HepG2 (cell line): ENCODE measurements at regions not wholly inside any gene's neighbourhood (a gene's known extent, or its start where the extent isn't known, plus 50 kb on each side); places are given as distances from the start of the nearest gene placed in this dataset.

Experiments used
- ATAC-seq: fragments of 200-7000 bp; cut with Tn5 transposase; 3 replicates; pipeline ENCODE4 v1.9.1; 2020; ENCODE audit warnings: mild to moderate bottlenecking, moderate library complexity
- BruUV-seq: library from RNA; stranded (reverse); fragments of 400-500 nt; replicated peaks from 2 replicates; lab custom pipeline; 2021; lab: Mats Ljungman, UMichigan
- CTCF ChIA-PET: fragments of 300-600 bp; formaldehyde crosslinking; extraction: SDS; loops from one replicate; lab custom pipeline; 2021; ENCODE audit warnings: low total read pairs, inconsistent platforms, low intra/inter-chr PET ratio; lab: Yijun Ruan, JAX
- POLR2A ChIA-PET: fragments of 350-600 bp; sonication (Branson Sonifier 250); formaldehyde crosslinking; loops from one replicate; lab custom pipeline; 2020; ENCODE audit warnings: antibody characterized with exemption, inconsistent platforms; lab: Yijun Ruan, JAX
- DNase-seq: peaks from one replicate; pipeline ENCODE4 v3.0.0-alpha.2; 2015; ENCODE audit warnings: low spot score
- FAIRE-seq: peaks from 3 replicates; lab custom pipeline; 2011; peaks lifted over from hg19 to GRCh38; lab: Jason Lieb, UNC
- H2AFZ ChIP-seq: one replicate; pipeline ENCODE4 v1.6.1; 2011; ENCODE audit warnings: low read length, inconsistent platforms
- H3K27ac ChIP-seq: fragments of 300-600 bp; 3 replicates; pipeline ENCODE4 v1.8.0; 2011; ENCODE audit warnings: mixed run types, mild to moderate bottlenecking, mixed read lengths, low read length, inconsistent platforms; ENCODE audit not compliant: insufficient read depth; ENCODE audit errors: extremely low read length
- H3K27me3 ChIP-seq, 2 experiments: fragments of 200-600 bp in 1 of 2; 2 replicates in 1 of 2; 3 replicates in 1 of 2; pipeline versions ENCODE4 v1.6.0 to v1.8.0; 2011; ENCODE audit warnings: low read length in 2 of 2, mild to moderate bottlenecking in 2 of 2, moderate library complexity in 2 of 2, inconsistent platforms in 1 of 2; ENCODE audit not compliant: insufficient read depth in 2 of 2, control insufficient read depth in 1 of 2
- H3K36me3 ChIP-seq, 2 experiments: fragments of 200-600 bp in 1 of 2; replicated peaks in 1 of 2; 2 replicates in 1 of 2; 3 replicates in 1 of 2; pipeline versions ENCODE4 v1.5.1 to v1.8.0; 2011; ENCODE audit warnings: low read length in 2 of 2, inconsistent platforms in 1 of 2; ENCODE audit not compliant: insufficient read depth in 2 of 2, control insufficient read depth in 1 of 2
- H3K4me1 ChIP-seq: 2 replicates; pipeline ENCODE4 v1.5.1; 2012; ENCODE audit warnings: low read length, inconsistent platforms; ENCODE audit not compliant: insufficient read depth
- H3K4me2 ChIP-seq: 2 replicates; pipeline ENCODE4 v1.6.0; 2011; ENCODE audit warnings: low read depth, low read length, inconsistent platforms
- H3K4me3 ChIP-seq, 3 experiments: fragments of 200-600 bp in 1 of 3; sonication (generic), shearing (Covaris generic) in 1 of 3; replicated peaks in 1 of 3; 2 replicates each; pipeline ENCODE4 v1.5.1; 2011 to 2016; ENCODE audit warnings: low read length in 3 of 3, inconsistent platforms in 2 of 3, low read depth in 2 of 3, mild to moderate bottlenecking in 2 of 3, control low read depth in 1 of 3, mixed read lengths in 1 of 3; ENCODE audit not compliant: insufficient read depth in 1 of 3
- H3K79me2 ChIP-seq: one replicate; pipeline ENCODE4 v1.6.1; 2011; ENCODE audit warnings: low read length, inconsistent platforms; ENCODE audit not compliant: insufficient read depth
- H3K9ac ChIP-seq: 2 replicates; pipeline ENCODE4 v1.6.0; 2011; ENCODE audit warnings: mild to moderate bottlenecking, low read depth, low read length, inconsistent platforms; ENCODE audit not compliant: insufficient read depth
- H3K9me3 ChIP-seq: 2 replicates; pipeline ENCODE4 v1.5.1; 2012; ENCODE audit warnings: mild to moderate bottlenecking, low read length
- H4K20me1 ChIP-seq: 2 replicates; pipeline ENCODE4 v1.6.0; 2011; ENCODE audit warnings: inconsistent platforms, mild to moderate bottlenecking, low read length, moderate library complexity; ENCODE audit not compliant: insufficient read depth
- DR1 ChIP-seq: sonication (generic); formaldehyde crosslinking; IDR thresholded peaks from 2 replicates; pipeline ENCODE4 v1.8.0; 2021; ENCODE audit warnings: mild to moderate bottlenecking, missing genetic modification reagents, inconsistent platforms
- NCOA2 ChIP-seq: sonication (generic); formaldehyde crosslinking; IDR thresholded peaks from 2 replicates; pipeline ENCODE4 v1.8.0; 2022; ENCODE audit warnings: inconsistent platforms
- RBAK ChIP-seq: sonication (generic); formaldehyde crosslinking; IDR thresholded peaks from 2 replicates; pipeline ENCODE4 v1.5.1; 2020; ENCODE audit warnings: mild to moderate bottlenecking, missing genetic modification reagents
- SIN3B ChIP-seq: fragments of 150-350 bp; IDR thresholded peaks from 2 replicates; pipeline ENCODE4 v1.6.1; 2014; ENCODE audit warnings: low read length
- SMC3 ChIP-seq: IDR thresholded peaks from 2 replicates; pipeline ENCODE4 v1.6.1; 2011; ENCODE audit warnings: low read length, improper control_type of control experiment
- TIGD3 ChIP-seq: sonication (generic); formaldehyde crosslinking; IDR thresholded peaks from 2 replicates; pipeline ENCODE4 v1.5.1; 2020; ENCODE audit warnings: mild to moderate bottlenecking, missing genetic modification reagents, borderline replicate concordance
- ZFP82 ChIP-seq: sonication (generic); formaldehyde crosslinking; IDR thresholded peaks from 2 replicates; pipeline ENCODE4 v1.5.1; 2020; ENCODE audit warnings: mild to moderate bottlenecking, missing genetic modification reagents, borderline replicate concordance
- ZNF562 ChIP-seq: sonication (generic); formaldehyde crosslinking; IDR thresholded peaks from 2 replicates; pipeline ENCODE4 v1.8.0; 2022; ENCODE audit warnings: missing genetic modification reagents, borderline replicate concordance
- ZNF567 ChIP-seq: sonication (generic); formaldehyde crosslinking; IDR thresholded peaks from 2 replicates; pipeline ENCODE4 v1.8.1; 2023; ENCODE audit warnings: mild to moderate bottlenecking, missing genetic modification reagents, borderline replicate concordance
- WGBS: methylation state at CpG from one replicate; pipeline ENCODE4 v1.1.6; 2017; ENCODE audit warnings: low lambda C conversion rate; 5-methylcytosine and 5-hydroxymethylcytosine counted together
- in situ Hi-C: cut with HindIII; loops from 2 replicates; pipeline ENCODE4 v1.10.0; 2017; ENCODE audit warnings: low pct_unique_long_range_greater_than_20kb; ENCODE audit not compliant: extremely low pct_ligation_motif_present
- intact Hi-C: fragments of 100-400 bp; cut with micrococcal nuclease; formaldehyde crosslinking; loops from one replicate; pipeline ENCODE4 v1.10.0; 2022; ENCODE audit not compliant: unreplicated experiment
- TF ChIP-seq, protein P1 (sequence below): sonication (generic); formaldehyde crosslinking; IDR thresholded peaks from 2 replicates; pipeline ENCODE4 v1.4.0; 2020; ENCODE audit warnings: missing genetic modification reagents
- TF ChIP-seq, protein P2 (sequence below): IDR thresholded peaks from 2 replicates; pipeline ENCODE4 v1.6.1; 2016; ENCODE audit warnings: missing biosample characterization, missing genetic modification reagents, low read depth
- TF ChIP-seq, protein P3 (sequence below): sonication (generic); formaldehyde crosslinking; conservative IDR thresholded peaks from 2 replicates; pipeline ENCODE4 v1.5.0; 2020; ENCODE audit warnings: missing genetic modification reagents
- TF ChIP-seq, protein P4 (sequence below): sonication (generic); formaldehyde crosslinking; IDR thresholded peaks from 2 replicates; pipeline ENCODE4 v1.5.0; 2020; ENCODE audit warnings: missing genetic modification reagents

- BruUV-seq: no TSS peak
- H2AFZ ChIP-seq: no peak overlapping the region
- WGBS: 11% methylated on average over 5 of the region's 5 CpGs
- no peaks in the 10 kb centered on the region for H3K79me2 ChIP-seq
- H3K9ac ChIP-seq: no peak overlapping the region
- H3K4me1 ChIP-seq: no peaks in the 10 kb centered on the region
- no peak for FAIRE-seq
- intact Hi-C loops (no loop called here), in situ Hi-C loops (no loop called here)
- H4K20me1 ChIP-seq: no peaks in the 10 kb centered on the region
- H3K4me2 ChIP-seq: no peak overlapping the region
- DNase-seq: no peak
- POLR2A ChIA-PET: no interaction called here
- H3K27ac ChIP-seq: no peak overlapping the region
- no peak overlapping the region for H3K4me3 ChIP-seq
- no peaks in the 10 kb centered on the region for H3K36me3 ChIP-seq
- no peaks in the 10 kb centered on the region for H3K9me3 ChIP-seq
- CTCF ChIA-PET: no interaction called here
- peaks cover 1 to 14% of the 10 kb centered on the region in 2 experiments; a peak in 2 of 5 replicates for H3K27me3 ChIP-seq
- ATAC-seq: no peak
- TF ChIP-seq, protein P1, sequence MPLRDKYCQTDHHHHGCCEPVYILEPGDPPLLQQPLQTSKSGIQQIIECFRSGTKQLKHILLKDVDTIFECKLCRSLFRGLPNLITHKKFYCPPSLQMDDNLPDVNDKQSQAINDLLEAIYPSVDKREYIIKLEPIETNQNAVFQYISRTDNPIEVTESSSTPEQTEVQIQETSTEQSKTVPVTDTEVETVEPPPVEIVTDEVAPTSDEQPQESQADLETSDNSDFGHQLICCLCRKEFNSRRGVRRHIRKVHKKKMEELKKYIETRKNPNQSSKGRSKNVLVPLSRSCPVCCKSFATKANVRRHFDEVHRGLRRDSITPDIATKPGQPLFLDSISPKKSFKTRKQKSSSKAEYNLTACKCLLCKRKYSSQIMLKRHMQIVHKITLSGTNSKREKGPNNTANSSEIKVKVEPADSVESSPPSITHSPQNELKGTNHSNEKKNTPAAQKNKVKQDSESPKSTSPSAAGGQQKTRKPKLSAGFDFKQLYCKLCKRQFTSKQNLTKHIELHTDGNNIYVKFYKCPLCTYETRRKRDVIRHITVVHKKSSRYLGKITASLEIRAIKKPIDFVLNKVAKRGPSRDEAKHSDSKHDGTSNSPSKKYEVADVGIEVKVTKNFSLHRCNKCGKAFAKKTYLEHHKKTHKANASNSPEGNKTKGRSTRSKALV (CRISPR knock-in tag): no peak
- TF ChIP-seq TIGD3 (no peak), SMC3 (no peak), RBAK (CRISPR knock-in tag) (no peak), ZNF562 (CRISPR knock-in tag) (no peak), SIN3B (no peak), NCOA2 (no peak), ZFP82 (CRISPR knock-in tag) (no peak), ZNF567 (CRISPR knock-in tag) (no peak), DR1 (CRISPR knock-in tag) (no peak)
- TF ChIP-seq, protein P2, sequence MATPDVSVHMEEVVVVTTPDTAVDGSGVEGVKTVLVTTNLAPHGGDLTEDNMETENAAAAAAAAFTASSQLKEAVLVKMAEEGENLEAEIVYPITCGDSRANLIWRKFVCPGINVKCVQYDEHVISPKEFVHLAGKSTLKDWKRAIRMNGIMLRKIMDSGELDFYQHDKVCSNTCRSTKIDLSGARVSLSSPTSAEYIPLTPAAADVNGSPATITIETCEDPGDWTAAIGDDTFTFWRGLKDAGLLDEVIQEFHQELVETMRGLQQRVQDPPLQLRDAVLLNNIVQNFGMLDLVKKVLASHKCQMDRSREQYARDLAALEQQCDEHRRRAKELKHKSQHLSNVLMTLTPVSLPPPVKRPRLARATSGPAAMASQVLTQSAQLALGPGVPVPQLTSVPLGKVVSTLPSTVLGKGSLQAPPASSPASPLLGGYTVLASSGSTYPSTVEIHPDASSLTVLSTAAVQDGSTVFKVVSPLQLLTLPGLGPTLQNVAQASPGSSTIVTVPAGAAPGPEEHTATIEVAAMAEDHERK (CRISPR knock-in tag): no peak
- TF ChIP-seq, protein P3, sequence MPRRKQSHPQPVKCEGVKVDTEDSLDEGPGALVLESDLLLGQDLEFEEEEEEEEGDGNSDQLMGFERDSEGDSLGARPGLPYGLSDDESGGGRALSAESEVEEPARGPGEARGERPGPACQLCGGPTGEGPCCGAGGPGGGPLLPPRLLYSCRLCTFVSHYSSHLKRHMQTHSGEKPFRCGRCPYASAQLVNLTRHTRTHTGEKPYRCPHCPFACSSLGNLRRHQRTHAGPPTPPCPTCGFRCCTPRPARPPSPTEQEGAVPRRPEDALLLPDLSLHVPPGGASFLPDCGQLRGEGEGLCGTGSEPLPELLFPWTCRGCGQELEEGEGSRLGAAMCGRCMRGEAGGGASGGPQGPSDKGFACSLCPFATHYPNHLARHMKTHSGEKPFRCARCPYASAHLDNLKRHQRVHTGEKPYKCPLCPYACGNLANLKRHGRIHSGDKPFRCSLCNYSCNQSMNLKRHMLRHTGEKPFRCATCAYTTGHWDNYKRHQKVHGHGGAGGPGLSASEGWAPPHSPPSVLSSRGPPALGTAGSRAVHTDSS (CRISPR knock-in tag): no peak
- TF ChIP-seq, protein P4, sequence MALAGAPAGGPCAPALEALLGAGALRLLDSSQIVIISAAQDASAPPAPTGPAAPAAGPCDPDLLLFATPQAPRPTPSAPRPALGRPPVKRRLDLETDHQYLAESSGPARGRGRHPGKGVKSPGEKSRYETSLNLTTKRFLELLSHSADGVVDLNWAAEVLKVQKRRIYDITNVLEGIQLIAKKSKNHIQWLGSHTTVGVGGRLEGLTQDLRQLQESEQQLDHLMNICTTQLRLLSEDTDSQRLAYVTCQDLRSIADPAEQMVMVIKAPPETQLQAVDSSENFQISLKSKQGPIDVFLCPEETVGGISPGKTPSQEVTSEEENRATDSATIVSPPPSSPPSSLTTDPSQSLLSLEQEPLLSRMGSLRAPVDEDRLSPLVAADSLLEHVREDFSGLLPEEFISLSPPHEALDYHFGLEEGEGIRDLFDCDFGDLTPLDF (CRISPR knock-in tag): no peak
Measured at GRCh38 chr9:126126807-126127206, 199.8 kb upstream of the MVB12B start.
